Pulmonary artery endothelial cell (primary cell): ENCODE measurements at regions not wholly inside any gene's neighbourhood (a gene's known extent, or its start where the extent isn't known, plus 50 kb on each side); places are given as distances from the start of the nearest gene placed in this dataset.
"Not testable (repeated sequence)": the region's sequence is repeated elsewhere in the genome, so short reads cannot be mapped to it uniquely, and the experiment has no call there.

Experiments
- DNase-seq: peaks from one replicate; pipeline ENCODE4 v3.0.0-alpha.2; 2011; ENCODE audit warnings: low read depth, low spot score

DNA sequence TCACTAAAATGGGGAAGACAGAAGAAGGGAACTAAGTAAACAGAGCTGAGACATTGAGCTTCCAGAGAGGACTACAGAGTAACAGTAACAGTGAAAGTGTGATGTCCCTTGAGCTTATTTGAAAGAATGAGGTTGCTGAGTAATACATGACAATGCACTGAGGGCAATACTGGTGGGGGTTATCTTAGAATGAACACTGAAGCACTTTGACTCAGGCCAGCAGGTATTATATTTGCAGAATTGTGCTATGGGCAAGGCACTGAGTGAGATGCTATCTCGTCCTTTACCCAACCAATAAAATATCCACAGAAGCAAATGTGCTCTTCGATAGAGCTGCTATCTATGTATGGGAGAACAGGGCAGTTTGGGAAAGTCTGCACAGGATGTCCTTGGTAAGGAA is 133.2 kb downstream of the DISP1 start:
- no peak for DNase-seq

DNA sequence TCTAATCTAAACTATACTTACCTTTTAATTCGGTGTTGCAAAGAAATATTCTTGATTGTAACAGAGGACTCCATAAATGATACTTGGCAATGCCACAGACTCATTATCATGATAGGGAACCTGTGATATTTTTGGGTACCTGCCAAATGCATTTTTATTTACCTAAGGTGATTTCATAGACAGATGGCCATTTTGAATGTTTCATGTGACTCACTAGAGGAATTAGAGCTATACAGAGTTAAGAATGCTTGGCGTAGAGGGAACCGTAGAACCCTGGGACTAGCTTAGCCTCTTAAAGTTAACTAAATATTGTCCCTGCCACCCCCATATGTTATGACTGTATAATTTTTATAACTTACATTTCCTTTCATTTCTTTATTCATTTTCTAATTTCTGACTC is 136.1 kb downstream of the DISP1 start:
- no peak for DNase-seq

DNA sequence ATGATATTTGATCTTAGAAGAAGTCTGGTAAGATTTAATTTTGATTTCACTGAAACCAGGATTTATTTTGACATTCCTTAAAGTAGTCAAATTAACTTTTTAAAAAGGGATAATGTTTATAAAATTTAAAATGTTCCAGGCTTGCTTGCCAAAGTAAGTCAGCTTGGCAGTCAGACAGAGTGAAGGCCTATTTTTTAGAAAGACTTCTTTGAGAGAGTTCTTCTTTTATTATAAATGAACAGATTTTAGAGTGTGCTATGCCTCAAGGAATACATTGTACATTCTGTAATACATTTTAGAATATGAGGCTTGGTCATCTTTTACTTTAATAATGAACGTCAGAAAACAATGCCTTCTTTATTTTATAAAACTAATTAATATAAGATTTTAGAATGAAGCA is 138.7 kb downstream of the DISP1 start:
- DNase-seq = no peak

- no peak for DNase-seq
Observed at GRCh38 chr1:222955964-222956363, 141.1 kb downstream of the DISP1 start.

DNA sequence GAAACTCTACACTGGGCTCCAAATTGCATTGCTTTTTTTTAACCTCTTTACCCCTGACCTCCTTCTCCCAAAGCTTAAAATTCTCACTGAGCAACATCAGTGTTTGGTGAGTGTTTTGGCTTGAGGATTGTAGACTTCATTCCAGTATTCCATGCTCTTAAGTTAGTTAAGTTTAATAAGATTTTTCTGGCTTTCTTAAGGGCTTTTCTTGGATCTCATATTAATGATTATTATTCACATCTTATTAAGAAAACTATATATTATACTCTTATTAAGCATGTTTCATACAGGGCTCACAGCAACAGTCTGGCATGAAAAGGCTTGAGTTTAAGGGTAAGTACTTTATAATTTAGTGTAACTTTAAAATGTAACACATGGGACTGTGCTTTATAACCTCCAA is 141.8 kb downstream of the DISP1 start:
- no peak for DNase-seq

- DNase-seq = no peak
Observed at GRCh38 chr1:222967466-222968240, 152.8 kb downstream of the DISP1 start.

DNA sequence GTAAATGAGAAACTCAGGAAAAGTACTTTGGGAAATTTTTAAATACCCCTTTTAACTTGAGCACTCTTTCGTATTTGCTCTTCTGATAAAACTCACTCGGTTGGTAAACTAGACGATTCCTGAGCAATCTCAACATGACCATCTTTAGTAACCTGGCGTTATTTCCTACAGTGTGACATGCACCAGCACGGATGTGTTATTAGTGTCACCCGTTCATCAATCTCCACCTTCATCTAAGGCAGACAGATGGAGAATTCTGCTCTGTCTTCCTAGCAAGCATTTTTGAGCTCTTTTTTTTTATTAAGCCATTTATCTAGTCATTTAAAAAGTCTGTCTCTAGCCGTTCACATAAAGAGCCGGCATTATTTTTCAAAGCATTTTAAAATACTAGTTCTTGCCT is 155.2 kb downstream of the DISP1 start:
- no peak for DNase-seq

- no peak for DNase-seq
Observed at GRCh38 chr1:222970711-222971110, 155.9 kb downstream of the DISP1 start.

GRCh38 chr1:222971146-222971545 is 156.3 kb downstream of the DISP1 start:
- DNase-seq = no peak

- DNase-seq = no peak
Observed at GRCh38 chr1:222973561-222973960, 158.7 kb downstream of the DISP1 start.

DNA sequence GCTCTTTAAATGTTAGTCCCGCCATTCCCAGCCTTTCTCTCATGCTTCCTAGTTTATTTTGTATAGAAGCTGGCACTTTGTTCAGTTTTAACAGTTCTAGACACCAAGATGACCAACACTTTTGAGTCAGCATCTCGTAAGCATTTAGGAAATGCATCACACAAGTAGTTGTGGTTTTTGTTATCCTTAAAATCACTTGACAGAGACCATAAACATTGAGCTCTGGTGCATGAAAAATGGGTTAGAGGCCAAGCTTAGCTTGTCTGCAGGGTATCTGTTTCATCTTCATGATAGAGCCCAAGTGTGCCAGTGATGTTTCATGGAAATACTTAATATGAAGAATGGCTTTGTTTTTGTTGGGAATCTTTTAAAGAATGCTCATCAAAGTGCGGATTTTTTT is 159.7 kb downstream of the DISP1 start:
- DNase-seq = no peak

- no peak for DNase-seq
Observed at GRCh38 chr1:222975472-222976122, 160.8 kb downstream of the DISP1 start.

GRCh38 chr1:222976453-222976852 is 161.6 kb downstream of the DISP1 start:
- no peak for DNase-seq

DNA sequence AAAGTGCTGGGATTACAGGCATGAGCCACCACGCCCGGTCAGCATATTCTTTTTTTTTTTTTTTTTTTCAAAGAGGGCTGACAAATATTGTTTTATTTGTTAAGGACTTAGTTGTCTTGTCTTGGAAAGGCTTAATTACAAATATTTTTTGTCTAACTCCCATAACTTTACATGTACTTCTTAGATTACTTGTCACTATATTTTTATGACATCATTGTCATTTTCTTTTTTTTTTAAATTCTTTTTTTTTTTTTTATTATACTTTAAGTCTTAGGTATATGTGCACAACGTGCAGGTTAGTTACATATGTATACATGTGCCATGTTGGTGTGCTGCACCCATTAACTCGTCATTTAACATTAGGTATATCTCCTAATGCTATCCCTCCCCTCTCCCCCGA is 162.5 kb downstream of the DISP1 start:
- DNase-seq = not testable (repeated sequence)

DNA sequence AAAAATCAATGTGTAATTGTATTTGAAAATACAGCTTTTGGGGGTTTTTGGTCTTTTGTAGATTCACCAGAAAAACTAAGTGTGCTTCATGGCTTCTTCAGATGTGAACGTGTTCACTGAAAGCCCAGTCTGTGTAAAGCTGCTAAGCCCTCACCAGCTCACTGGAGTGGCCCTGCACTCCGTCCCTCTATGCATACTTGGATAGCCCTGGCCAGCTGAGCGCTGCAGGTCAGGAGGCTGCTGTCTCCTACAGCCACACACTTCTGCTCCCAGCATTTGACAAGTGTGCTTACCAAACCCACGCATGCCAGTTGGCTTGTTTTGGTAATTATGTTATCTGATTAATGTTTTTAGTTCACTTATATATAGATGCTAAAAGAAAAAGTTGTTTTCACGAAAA is 163.5 kb downstream of the TLR5 start:
- no peak for DNase-seq

- no peak for DNase-seq
Observed at GRCh38 chr1:222987674-222988076, 155.4 kb downstream of the TLR5 start.

DNA sequence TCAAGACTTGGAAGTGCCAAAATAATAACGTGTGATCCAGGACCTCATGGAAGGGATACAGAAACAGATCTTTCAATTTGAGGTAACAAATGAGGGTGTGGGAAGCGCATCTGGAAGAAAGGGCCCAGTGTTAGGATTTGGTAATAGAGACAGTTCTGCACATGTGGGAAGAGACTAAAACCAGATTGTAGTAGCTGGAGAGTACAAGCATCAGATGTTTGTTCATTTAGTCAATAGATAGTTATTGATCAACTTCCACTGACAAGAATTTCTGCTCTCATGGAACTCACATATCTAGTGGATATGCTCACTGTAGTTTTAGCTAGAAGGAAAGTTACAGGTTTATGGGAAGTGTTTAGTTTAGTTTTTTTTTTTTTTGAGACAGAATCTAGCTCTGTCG is 153.6 kb downstream of the TLR5 start:
- DNase-seq = no peak

DNA sequence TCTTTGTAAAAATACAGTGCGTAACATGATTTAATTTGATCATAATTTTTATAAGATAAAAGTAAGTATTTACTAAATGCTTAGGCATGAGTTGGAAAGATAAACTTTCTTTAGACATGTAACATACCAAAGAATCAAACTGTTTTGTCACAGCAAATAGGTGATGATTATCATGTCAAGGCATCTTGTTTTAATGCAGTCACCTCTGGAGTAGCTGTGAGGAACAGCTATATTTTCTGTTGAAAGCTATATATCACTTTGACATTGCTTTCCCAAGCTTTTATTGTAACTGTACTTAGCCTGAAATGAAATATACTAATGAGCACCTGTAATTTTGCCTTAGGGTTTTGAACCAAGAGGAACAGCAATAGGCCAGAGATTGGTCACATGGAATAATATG is 151.9 kb downstream of the TLR5 start:
- DNase-seq = no peak

DNA sequence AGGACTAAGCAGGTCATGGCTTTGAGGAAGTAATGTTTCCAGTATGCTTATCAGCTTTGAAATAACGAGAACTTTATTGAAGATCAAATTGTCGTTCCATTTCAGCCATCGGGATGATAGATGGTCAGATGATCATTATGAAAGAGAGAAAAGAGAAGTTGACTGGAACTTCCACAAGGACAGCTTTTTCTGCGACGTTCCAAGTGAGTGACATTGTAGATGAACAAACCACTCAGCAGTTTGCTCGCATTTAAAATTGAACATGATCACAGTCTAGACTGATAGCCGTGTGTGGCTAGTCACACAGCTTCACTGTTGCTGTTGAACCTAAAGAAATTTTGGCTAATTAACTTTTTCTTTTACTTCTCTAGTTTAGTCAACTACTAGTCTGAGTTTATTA is 151.1 kb downstream of the TLR5 start:
- DNase-seq = no peak

GRCh38 chr1:222994511-222995235 is 148.4 kb downstream of the TLR5 start:
- peak; percentile 46 for DNase-seq

- DNase-seq = peak; percentile 32
Observed at GRCh38 chr1:222995236-222995580, 147.8 kb downstream of the TLR5 start.

DNA sequence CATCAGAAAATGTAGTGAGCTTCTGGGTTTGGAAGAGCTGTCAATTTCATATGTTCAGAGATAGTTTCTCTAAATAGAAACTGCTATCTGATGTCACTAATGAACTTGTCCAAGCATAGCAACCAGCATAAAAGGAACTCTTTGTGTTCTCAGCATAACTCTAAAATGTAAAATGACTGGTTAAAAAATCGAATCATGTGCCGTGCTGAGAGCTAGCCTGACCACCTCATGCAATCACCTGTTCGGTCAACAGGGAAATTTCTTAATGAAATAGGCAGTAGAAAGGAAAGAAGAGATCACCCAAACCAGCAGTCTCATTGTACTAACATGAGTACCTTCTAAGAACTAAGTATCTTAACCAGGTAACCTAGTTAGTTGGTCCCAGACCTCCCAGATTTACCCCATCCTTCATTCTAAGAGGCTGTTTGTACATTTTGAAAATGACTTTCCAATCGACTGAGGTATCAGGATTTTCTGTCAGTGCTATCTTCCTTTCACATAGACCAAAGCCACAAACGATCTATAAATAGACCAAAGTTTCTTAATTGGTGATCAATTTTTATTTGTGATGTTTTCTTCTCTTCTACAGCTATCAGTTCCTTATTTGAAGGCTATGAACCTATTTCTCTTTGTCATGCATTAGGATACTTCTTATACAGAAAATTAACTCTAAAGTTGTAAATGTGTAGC is 147.3 kb downstream of the TLR5 start:
- DNase-seq = no peak
